AG09309 (cell line): ENCODE measurements at regions not wholly inside any gene's neighbourhood (a gene's known extent, or its start where the extent isn't known, plus 50 kb on each side); places are given as distances from the start of the nearest gene placed in this dataset.
"Not testable (repeated sequence)": the region's sequence is repeated elsewhere in the genome, so short reads cannot be mapped to it uniquely, and the experiment has no call there.

ENCODE experiments used
- DNase-seq: peaks from one replicate; pipeline ENCODE4 v3.0.0-alpha.2; 2010; ENCODE audit warnings: low read depth
- H3K4me3 ChIP-seq: 2 replicates; pipeline ENCODE4 v1.5.1; 2011; ENCODE audit warnings: mild to moderate bottlenecking, low read depth, low read length, moderate library complexity; ENCODE audit not compliant: control insufficient read depth
- TF ChIP-seq, protein P1 (sequence below): IDR thresholded peaks from 2 replicates; pipeline ENCODE4 v1.5.1; 2011; ENCODE audit warnings: mild to moderate bottlenecking, low read depth, low read length, inconsistent platforms; ENCODE audit not compliant: insufficient read depth, control insufficient read depth; ENCODE audit errors: missing control alignments

DNA sequence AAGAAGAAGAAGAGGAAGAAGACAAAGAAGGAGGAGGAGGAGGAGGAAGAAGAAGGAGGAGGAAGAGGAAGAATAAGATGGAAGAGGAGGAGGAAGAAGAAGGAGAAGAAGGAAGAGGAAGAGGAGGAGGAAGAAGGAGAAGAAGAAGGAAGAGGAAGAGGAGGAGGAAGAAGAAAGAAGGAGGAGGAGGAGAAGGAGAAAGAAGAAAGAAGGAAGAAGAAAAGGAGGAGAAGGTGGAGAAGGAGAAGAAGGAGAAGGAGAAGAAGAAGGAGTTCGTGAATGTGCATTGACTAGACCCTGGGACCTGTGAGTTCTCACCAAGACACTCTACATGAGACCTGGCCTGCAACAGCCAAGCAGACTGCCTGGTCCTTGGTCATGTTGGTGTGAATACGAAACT is 131.7 kb upstream of the ERRFI1 start:
- no peak for DNase-seq
- TF ChIP-seq, protein P1, sequence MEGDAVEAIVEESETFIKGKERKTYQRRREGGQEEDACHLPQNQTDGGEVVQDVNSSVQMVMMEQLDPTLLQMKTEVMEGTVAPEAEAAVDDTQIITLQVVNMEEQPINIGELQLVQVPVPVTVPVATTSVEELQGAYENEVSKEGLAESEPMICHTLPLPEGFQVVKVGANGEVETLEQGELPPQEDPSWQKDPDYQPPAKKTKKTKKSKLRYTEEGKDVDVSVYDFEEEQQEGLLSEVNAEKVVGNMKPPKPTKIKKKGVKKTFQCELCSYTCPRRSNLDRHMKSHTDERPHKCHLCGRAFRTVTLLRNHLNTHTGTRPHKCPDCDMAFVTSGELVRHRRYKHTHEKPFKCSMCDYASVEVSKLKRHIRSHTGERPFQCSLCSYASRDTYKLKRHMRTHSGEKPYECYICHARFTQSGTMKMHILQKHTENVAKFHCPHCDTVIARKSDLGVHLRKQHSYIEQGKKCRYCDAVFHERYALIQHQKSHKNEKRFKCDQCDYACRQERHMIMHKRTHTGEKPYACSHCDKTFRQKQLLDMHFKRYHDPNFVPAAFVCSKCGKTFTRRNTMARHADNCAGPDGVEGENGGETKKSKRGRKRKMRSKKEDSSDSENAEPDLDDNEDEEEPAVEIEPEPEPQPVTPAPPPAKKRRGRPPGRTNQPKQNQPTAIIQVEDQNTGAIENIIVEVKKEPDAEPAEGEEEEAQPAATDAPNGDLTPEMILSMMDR = no peak

DNA sequence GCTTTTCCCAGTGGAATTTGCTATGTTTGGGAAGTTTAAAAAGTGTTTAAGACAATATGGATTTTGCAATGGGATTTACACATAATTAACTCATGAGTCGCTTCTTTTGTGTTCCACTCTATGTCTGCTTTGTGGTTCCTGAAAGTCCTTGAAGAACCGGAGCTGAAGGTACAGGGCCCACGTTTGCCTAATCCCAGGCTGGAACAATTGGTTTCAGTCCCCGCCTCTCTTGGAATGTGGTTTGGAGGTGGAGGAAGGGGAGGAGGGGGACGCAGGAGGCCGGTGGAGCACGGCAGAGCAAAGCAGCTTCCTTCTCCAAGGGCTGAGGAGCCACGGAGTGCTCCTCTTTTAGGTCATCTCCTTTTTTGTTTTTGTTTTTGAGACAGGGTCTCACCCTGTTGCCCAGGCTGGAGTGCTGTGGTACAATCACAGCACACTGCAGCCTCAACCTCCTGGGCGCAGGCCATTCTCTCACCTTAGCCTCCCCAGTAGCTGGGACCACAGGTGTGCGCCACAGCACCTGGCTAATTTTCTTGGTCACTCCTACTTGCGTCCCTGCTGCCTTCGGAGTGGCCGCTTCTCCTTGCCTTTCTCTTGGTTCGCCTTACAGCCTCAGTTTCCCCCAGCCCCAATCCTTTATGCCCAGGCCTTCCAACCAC is 129.5 kb upstream of the ERRFI1 start:
- no peak overlapping the region for H3K4me3 ChIP-seq
- no peak for DNase-seq
- TF ChIP-seq, protein P1 = no peak

More for the DNA sequence above, 131.7 kb upstream of the ERRFI1 start:
- H3K4me3 ChIP-seq = no peak overlapping the region

DNA sequence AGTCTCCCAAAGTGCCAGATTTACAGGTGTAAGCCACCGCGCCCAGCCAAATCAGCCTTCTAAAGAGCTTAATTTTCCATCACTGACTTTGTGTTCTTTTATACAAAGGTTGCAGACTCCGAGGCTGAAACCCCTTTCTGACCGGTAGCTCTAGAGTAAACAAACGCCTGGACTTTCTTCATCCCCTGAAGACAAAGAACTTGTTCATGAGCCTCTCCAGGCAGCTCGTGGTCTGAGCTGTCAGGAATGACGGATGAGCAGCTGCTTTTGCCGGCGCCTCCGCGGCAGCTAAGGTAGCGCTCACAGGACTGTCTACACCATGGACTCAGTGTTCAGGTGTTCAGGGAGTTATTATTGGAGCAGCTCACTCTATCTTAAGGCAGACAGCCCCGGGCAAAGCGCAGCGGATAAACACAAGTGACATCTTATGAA is 128.5 kb upstream of the ERRFI1 start:
- no peak for DNase-seq
- H3K4me3 ChIP-seq = no peak overlapping the region
- TF ChIP-seq, protein P1 = no peak

DNA sequence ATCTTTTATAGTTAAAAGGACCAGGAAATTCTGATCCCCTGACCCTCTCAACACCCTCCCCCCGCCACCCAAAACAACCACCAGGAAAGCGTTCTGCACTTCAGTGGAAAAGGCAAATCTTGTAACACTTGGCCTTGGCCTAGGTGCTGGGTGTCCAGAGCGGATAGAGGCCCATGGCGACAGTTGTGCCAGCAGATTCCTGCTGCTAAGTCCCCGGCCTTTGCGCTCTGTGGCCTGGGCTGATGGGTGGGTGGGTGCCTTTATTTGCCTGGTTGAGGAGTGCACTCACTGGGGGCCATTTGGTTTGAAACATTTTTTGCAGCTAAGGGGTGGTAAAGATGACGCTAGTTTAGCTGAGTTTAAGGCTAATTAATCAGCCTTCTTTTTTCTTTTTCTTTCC is 127.9 kb upstream of the ERRFI1 start:
- no peak for DNase-seq
- TF ChIP-seq, protein P1 = no peak
- H3K4me3 ChIP-seq = no peak overlapping the region

DNA sequence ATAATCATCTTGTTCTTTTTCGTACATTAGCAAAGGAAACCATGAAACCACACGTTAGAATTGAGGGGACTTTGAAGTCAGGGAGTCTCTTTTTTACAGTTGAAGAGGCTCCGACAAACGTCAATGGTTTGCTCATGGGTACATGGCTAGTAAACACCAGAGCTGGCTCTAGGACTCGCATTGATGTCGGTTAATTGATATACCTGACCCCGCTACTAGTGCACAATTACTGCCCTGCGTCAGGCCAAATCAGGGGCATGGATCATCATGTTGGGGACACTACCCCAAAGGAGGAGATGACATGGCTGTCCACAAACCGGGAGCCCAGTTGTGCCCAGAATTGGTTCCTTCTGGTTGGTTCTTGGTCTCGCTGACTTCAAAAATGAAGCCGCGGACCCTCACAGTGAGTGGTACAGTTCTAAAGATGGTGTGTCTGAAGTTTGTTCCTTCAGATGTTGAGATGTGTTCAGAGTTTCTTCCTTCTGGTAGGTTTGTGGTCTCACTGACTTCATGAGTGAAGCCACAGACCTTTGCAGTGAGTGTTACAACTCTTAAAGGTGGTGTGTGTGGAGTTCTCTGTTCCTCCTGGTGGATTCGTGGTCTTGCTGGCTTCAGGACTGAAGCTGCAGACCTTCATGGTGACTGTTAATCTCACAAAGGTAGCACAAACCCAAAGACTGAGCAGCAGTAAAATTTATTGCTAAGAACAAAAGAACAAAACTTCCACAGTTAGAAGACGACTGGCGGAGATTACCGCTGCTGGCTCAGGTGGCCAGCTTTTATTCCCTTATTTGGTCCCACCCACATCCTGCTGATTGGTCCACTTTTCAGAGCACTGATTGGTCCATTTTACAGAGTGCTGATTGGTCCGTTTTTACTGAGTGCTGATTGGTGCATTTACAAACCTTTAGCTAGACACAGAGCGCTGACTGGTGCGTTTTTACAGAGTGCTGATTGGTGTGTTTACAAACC is 126.9 kb upstream of the ERRFI1 start:
- no peak for DNase-seq
- TF ChIP-seq, protein P1 = no peak
- no peak overlapping the region for H3K4me3 ChIP-seq

DNA sequence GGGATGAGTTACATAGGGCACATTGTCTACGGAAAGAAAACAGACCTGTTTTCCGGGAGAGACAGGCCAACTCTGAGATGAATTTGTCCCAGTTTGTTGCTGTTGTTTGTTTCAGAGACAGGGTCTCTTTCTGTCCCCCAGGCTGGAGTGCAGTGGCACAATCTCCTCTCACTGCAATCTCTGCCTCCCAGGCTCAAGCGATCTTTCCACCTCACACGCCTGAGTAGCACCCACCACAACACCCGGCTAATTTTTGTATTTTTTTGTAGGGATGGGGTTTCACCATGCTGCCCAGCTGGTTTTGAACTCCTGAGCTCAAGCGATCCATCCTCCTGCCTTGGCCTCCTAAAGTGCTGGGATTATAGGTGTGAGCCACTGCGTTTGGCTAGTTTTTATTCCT is 125.5 kb upstream of the ERRFI1 start:
- H3K4me3 ChIP-seq = no peak overlapping the region
- DNase-seq = no peak
- TF ChIP-seq, protein P1 = no peak

DNA sequence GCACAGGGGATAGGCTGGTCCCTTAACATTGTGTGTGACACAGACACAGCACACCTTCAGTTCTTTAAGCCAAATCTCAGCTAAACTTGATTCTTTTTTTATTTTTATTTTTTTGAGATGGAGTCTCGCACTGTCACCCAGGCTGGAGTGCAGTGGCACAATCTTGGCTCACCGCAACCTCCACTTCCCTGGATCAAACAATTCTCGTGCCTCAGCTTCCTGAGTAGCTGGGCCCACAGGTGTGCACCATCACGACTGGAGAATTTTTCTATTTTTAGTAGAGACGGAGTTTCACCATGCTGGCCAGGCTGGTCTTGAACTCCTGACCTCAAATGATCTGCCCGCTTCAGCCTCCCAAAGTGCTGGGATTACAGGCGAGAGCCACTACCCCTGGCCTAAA is 123.6 kb upstream of the ERRFI1 start:
- DNase-seq, H3K4me3 ChIP-seq: not testable (repeated sequence)
